ENCODE measurements at regions not wholly inside any gene's neighbourhood (a gene's known extent, or its start where the extent isn't known, plus 50 kb on each side); places are given as distances from the start of the nearest gene placed in this dataset.

DNA sequence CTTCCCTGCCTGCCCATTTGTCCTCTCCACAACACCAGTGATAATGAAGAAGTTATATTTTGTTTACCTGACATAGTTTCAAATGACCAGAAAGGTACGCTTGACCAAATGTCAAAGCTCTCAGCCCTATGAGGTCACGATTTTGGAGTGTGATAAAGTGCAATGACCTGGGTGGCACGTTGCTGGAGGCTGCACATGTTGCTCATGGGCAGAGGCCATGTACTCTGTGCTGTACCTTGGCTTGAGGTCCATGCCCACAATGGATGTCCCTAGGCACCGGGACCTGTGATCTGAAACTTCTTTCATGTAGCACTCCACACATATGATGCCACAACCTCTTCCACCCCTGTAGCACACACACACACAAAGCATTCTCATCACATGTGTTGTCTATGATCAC is 164.0 kb upstream of the HEY2 start:
- Mint-ChIP-seq H3K4me1 (peaks cover 42 to 46% of the 10 kb centered on the region in 2 experiments), H3K27me3 (ENCODE audit: low read depth) (no peaks in the 10 kb centered on the region), H3K4me3 (no peak overlapping the region), H3K36me3 (ENCODE audit: insufficient read depth in 1 of 3, low read depth in 3 of 3) (no peaks in the 10 kb centered on the region), H3K9me3 (no peaks in the 10 kb centered on the region), H3K27ac (no peak overlapping the region; a peak in 1 of 7 replicates)
- DNase-seq: no peak
- H3K23ac ChIP-seq (ENCODE audit: insufficient read length, low read depth, low read length): no peak overlapping the region
- peaks cover 2% of the 10 kb centered on the region for H4K20me1 ChIP-seq (ENCODE audit: control insufficient read depth, insufficient read depth, insufficient read length)
- H2BK15ac ChIP-seq (ENCODE audit: low read depth, low read length): no peak overlapping the region
- no peak overlapping the region for H3K9ac ChIP-seq (ENCODE audit: extremely low read depth, insufficient read length, low read length)
- H2BK120ac ChIP-seq (ENCODE audit: low read depth, low read length, poor library complexity, severe bottlenecking): no peak overlapping the region
- H3K4me1 ChIP-seq (ENCODE audit: insufficient read depth, low read length): peaks cover 14% of the 10 kb centered on the region
- no peak overlapping the region for H2BK12ac ChIP-seq (ENCODE audit: insufficient read length, low read depth, low read length)
- no peak overlapping the region for H3K14ac ChIP-seq (ENCODE audit: insufficient read depth, low read length)
- H3K18ac ChIP-seq (ENCODE audit: insufficient read length, low read depth, low read length): no peak overlapping the region
- no peak overlapping the region for H3K4me2 ChIP-seq (ENCODE audit: insufficient read depth, insufficient read length, low read length)
- H3K27ac ChIP-seq (ENCODE audit: insufficient read length, low read depth, low read length): no peak overlapping the region
- no CpG with 5 or more reads among the region's 4 CpGs for whole genome bisulfite sequencing (ENCODE audit: extremely low coverage, insufficient read length, low lambda C conversion rate)
- no peaks in the 10 kb centered on the region for H3K23me2 ChIP-seq (ENCODE audit: insufficient read length, low read depth, low read length, poor library complexity, severe bottlenecking)
- H3T11ph ChIP-seq (ENCODE audit: low read length): no peak overlapping the region
- no peak overlapping the region for H2BK5ac ChIP-seq (ENCODE audit: insufficient read length, low read length)
- no peaks in the 10 kb centered on the region for H3K27me3 ChIP-seq (ENCODE audit: insufficient read depth, low read length)
- no peak overlapping the region for H3K56ac ChIP-seq (ENCODE audit: insufficient read length, low read depth, low read length)
- H3K4ac ChIP-seq (ENCODE audit: low read depth, low read length): no peak overlapping the region
- no peaks in the 10 kb centered on the region for H3K79me1 ChIP-seq (ENCODE audit: insufficient read depth, low read depth, low read length, poor library complexity, severe bottlenecking)
- H4K5ac ChIP-seq (ENCODE audit: insufficient read length, low read depth, low read length): no peak overlapping the region
- H2AFZ ChIP-seq (ENCODE audit: low read length): no peak overlapping the region
- no peaks in the 10 kb centered on the region for H3K79me2 ChIP-seq (ENCODE audit: insufficient read depth, low read length)
- H4K91ac ChIP-seq (ENCODE audit: insufficient read length, low read depth, low read length): no peak overlapping the region
- H3K9me3 ChIP-seq (ENCODE audit: control insufficient read depth, low read depth, low read length): no peaks in the 10 kb centered on the region
- H4K8ac ChIP-seq (replicated peaks; ENCODE audit: insufficient read length, low read depth, low read length): no peak overlapping the region
- H2AK5ac ChIP-seq (ENCODE audit: insufficient read length, low read length): no peak overlapping the region
- TF ChIP-seq, protein P1, sequence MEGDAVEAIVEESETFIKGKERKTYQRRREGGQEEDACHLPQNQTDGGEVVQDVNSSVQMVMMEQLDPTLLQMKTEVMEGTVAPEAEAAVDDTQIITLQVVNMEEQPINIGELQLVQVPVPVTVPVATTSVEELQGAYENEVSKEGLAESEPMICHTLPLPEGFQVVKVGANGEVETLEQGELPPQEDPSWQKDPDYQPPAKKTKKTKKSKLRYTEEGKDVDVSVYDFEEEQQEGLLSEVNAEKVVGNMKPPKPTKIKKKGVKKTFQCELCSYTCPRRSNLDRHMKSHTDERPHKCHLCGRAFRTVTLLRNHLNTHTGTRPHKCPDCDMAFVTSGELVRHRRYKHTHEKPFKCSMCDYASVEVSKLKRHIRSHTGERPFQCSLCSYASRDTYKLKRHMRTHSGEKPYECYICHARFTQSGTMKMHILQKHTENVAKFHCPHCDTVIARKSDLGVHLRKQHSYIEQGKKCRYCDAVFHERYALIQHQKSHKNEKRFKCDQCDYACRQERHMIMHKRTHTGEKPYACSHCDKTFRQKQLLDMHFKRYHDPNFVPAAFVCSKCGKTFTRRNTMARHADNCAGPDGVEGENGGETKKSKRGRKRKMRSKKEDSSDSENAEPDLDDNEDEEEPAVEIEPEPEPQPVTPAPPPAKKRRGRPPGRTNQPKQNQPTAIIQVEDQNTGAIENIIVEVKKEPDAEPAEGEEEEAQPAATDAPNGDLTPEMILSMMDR (conservative IDR thresholded peaks at IDR 0.05): no peak
- no peak overlapping the region for H2BK20ac ChIP-seq (ENCODE audit: low read depth, low read length, poor library complexity, severe bottlenecking)
